Esophagus squamous epithelium (tissue), 4 donors: ENCODE measurements at regions not wholly inside any gene's neighbourhood (a gene's known extent, or its start where the extent isn't known, plus 50 kb on each side); places are given as distances from the start of the nearest gene placed in this dataset.

Experiments used
- POLR2A ChIP-seq, 4 donors: fragments of 450-650 bp; IDR thresholded peaks; one replicate each; pipeline ENCODE4 v1.6.1; 2017; ENCODE audit warnings: antibody characterized with exemption in 4 of 4, mild to moderate bottlenecking in 4 of 4, moderate library complexity in 3 of 4
- TF ChIP-seq, protein P1 (sequence below), 6 experiments: fragments of 450-650 bp in 4 of 6; fragments of 200-600 bp in 2 of 6; sonication (generic) in 2 of 6; IDR thresholded peaks; one replicate each; pipeline ENCODE4 v1.5.1; 2016 to 2019; ENCODE audit warnings: antibody characterized with exemption in 6 of 6, mild to moderate bottlenecking in 4 of 6, moderate library complexity in 4 of 6

GRCh38 chr10:100661520-100661919, 83.9 kb upstream of the PAX2 start:
- TF ChIP-seq, protein P1, sequence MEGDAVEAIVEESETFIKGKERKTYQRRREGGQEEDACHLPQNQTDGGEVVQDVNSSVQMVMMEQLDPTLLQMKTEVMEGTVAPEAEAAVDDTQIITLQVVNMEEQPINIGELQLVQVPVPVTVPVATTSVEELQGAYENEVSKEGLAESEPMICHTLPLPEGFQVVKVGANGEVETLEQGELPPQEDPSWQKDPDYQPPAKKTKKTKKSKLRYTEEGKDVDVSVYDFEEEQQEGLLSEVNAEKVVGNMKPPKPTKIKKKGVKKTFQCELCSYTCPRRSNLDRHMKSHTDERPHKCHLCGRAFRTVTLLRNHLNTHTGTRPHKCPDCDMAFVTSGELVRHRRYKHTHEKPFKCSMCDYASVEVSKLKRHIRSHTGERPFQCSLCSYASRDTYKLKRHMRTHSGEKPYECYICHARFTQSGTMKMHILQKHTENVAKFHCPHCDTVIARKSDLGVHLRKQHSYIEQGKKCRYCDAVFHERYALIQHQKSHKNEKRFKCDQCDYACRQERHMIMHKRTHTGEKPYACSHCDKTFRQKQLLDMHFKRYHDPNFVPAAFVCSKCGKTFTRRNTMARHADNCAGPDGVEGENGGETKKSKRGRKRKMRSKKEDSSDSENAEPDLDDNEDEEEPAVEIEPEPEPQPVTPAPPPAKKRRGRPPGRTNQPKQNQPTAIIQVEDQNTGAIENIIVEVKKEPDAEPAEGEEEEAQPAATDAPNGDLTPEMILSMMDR (IDR thresholded peaks at IDR 0.05) = no peak
- no peak for TF ChIP-seq POLR2A (IDR thresholded peaks at IDR 0.05)
